ENCODE measurements at regions not wholly inside any gene's neighbourhood (a gene's known extent, or its start where the extent isn't known, plus 50 kb on each side); places are given as distances from the start of the nearest gene placed in this dataset.
A peak's percentile ranks its signal among the peaks of the same experiment; 100 is the strongest.

DNA sequence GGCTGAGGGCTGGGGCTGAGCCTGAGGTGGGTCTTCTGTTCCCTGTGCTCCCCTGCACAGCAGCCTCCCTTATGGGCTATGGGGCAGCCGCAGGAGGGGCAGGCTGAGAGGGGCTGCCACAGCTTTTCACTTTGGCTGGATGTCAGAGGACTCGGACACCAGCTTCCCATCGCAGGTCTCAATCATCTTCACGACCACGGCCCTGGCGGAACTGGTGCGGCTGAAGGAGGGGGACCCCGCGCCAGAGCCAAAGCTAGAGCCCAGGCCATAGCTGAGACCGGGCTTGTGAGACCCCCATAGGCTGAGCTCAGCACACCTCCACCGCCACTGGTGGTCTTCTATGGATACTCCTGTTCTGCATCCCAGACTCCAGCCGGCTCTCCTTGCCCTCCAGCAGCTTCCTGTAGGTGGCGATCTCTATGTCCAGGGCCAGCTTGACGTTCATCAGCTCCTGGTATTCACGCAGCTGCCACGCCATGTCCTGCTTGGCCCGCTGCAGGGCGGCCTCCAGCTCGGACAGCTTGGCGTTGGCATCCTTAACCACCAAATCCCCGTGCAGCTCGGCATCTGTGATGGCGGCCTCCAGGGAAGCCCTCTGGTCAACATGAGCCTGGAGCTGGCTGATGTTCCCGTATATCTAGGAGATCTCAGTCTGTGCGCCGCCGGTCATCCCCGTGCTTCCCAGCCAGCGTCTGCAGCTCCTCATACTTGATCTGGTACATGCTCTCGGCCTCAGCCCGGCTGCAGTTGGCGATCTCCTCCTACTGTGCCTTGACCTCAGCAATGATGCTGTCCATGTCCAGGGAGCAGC lies 181.7 kb upstream of the SYNPR start:
- H3K27me3 Mint-ChIP-seq (ENCODE audit: insufficient read depth, low read depth) = peaks cover 4% of the 10 kb centered on the region
- no peaks in the 10 kb centered on the region for H3K79me2 ChIP-seq (ENCODE audit: low read depth)
- no peaks in the 10 kb centered on the region for H3K4me1 Mint-ChIP-seq
- no peaks in the 10 kb centered on the region for H4K20me1 ChIP-seq (ENCODE audit: low read depth)
- no peak overlapping the region for H2AFZ ChIP-seq (replicated peaks)
- H3K4me3 Mint-ChIP-seq = peak overlapping the region; percentile 52
- no peak overlapping the region for H3K4me3 ChIP-seq
- peaks cover 14% of the 10 kb centered on the region for H3K4me1 ChIP-seq
- no peak for DNase-seq (ENCODE audit: low spot score)
- no peak for TF ChIP-seq EZH2 (IDR thresholded peaks at IDR 0.05)
- TF ChIP-seq, protein P1, sequence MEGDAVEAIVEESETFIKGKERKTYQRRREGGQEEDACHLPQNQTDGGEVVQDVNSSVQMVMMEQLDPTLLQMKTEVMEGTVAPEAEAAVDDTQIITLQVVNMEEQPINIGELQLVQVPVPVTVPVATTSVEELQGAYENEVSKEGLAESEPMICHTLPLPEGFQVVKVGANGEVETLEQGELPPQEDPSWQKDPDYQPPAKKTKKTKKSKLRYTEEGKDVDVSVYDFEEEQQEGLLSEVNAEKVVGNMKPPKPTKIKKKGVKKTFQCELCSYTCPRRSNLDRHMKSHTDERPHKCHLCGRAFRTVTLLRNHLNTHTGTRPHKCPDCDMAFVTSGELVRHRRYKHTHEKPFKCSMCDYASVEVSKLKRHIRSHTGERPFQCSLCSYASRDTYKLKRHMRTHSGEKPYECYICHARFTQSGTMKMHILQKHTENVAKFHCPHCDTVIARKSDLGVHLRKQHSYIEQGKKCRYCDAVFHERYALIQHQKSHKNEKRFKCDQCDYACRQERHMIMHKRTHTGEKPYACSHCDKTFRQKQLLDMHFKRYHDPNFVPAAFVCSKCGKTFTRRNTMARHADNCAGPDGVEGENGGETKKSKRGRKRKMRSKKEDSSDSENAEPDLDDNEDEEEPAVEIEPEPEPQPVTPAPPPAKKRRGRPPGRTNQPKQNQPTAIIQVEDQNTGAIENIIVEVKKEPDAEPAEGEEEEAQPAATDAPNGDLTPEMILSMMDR (IDR thresholded peaks at IDR 0.05) = peak; percentile 28
- H3K36me3 ChIP-seq = no peaks in the 10 kb centered on the region
- no peak overlapping the region for H3K9ac ChIP-seq
- no peak overlapping the region for H3K4me2 ChIP-seq
- no peaks in the 10 kb centered on the region for H3K9me3 ChIP-seq (ENCODE audit: low read depth)
- peaks cover 3% of the 10 kb centered on the region for H3K9me3 Mint-ChIP-seq
- no peak overlapping the region for H3K27ac ChIP-seq
- H3K27me3 ChIP-seq = no peaks in the 10 kb centered on the region
- peaks cover 1% of the 10 kb centered on the region for H3K36me3 Mint-ChIP-seq
- peak overlapping the region; percentile 79 for H3K27ac Mint-ChIP-seq
- H3F3A ChIP-seq (ENCODE audit: low read depth) = peaks cover 6% of the 10 kb centered on the region

DNA sequence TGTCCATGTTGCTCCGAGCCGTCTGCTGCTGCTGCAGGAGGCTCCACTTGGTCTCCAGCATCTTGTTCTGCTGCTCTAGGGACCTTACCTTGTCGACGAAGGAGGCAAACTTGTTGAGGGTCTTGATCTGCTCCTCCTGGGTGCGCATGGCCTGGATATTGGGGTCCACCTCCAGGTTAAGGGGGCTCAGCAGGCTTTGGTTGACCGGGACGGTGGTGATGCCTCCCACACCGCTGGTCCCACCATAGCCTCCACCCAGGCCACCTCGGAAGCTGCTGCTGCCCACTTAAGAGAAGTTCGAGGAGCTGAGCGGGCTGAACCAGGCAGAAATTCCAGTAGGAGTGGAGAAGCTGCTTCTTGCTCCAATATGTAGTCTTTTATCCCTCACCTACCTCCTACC lies 180.7 kb upstream of the SYNPR start:
- Mint-ChIP-seq H3K9me3 (peaks cover 3% of the 10 kb centered on the region), H3K4me1 (no peaks in the 10 kb centered on the region), H3K27ac (no peak overlapping the region), H3K27me3 (ENCODE audit: insufficient read depth, low read depth) (peaks cover 4% of the 10 kb centered on the region), H3K36me3 (peaks cover 1% of the 10 kb centered on the region), H3K4me3 (peak overlapping the region; percentile 16)
- H3K9ac ChIP-seq = no peak overlapping the region
- no peak overlapping the region for H3K4me3 ChIP-seq
- no peak overlapping the region for H2AFZ ChIP-seq (replicated peaks)
- H4K20me1 ChIP-seq (ENCODE audit: low read depth) = no peaks in the 10 kb centered on the region
- H3K27ac ChIP-seq = no peak overlapping the region
- peaks cover 2% of the 10 kb centered on the region for H3F3A ChIP-seq (ENCODE audit: low read depth)
- no peaks in the 10 kb centered on the region for H3K9me3 ChIP-seq (ENCODE audit: low read depth)
- no peaks in the 10 kb centered on the region for H3K36me3 ChIP-seq
- no peak for TF ChIP-seq EZH2 (IDR thresholded peaks at IDR 0.05)
- TF ChIP-seq, protein P1 (IDR thresholded peaks at IDR 0.05) = no peak
- TF ChIP-seq EZH2phosphoT487 (IDR thresholded peaks at IDR 0.05) = no peak
- DNase-seq (ENCODE audit: low spot score) = no peak
- H3K4me2 ChIP-seq = no peak overlapping the region
- peaks cover 5% of the 10 kb centered on the region for H3K4me1 ChIP-seq
- no peaks in the 10 kb centered on the region for H3K27me3 ChIP-seq
- no peaks in the 10 kb centered on the region for H3K79me2 ChIP-seq (ENCODE audit: low read depth)

DNA sequence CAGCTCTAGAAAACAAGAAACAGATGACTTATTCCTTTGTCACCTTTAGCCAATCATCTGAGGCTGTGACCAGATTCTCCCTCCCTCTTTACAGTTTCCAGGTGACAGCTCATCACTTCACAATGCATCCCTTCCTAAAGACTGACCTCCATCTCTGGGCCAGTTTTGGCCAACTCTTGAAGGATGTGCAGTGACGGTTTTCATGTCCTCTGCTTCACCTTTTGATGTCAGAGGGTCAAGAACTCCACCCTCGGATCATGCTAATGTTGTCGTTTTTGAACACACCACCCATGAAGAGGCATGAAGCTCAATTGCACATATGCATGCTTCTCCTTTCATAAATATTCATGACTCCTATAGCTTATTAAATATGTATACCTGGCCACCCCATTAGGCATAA lies 161.2 kb upstream of the SYNPR start:
- no peak overlapping the region for H3K27ac ChIP-seq
- no peaks in the 10 kb centered on the region for H3K27me3 Mint-ChIP-seq (ENCODE audit: insufficient read depth, low read depth)
- H3K79me2 ChIP-seq (ENCODE audit: low read depth) = no peaks in the 10 kb centered on the region
- no peak overlapping the region for H3K9ac ChIP-seq
- H3K9me3 Mint-ChIP-seq = peaks cover 6% of the 10 kb centered on the region
- TF ChIP-seq EZH2 (IDR thresholded peaks at IDR 0.05) (no peak), EZH2phosphoT487 (IDR thresholded peaks at IDR 0.05) (no peak)
- TF ChIP-seq, protein P1 (IDR thresholded peaks at IDR 0.05) = no peak
- no peaks in the 10 kb centered on the region for H3K27me3 ChIP-seq
- H3F3A ChIP-seq (ENCODE audit: low read depth) = no peaks in the 10 kb centered on the region
- H2AFZ ChIP-seq (replicated peaks) = no peak overlapping the region
- H3K9me3 ChIP-seq (ENCODE audit: low read depth) = no peaks in the 10 kb centered on the region
- no peak overlapping the region for H3K4me2 ChIP-seq
- DNase-seq (ENCODE audit: low spot score) = no peak
- H3K4me1 ChIP-seq = no peaks in the 10 kb centered on the region
- H3K27ac Mint-ChIP-seq = no peak overlapping the region
- no peak overlapping the region for H3K4me3 Mint-ChIP-seq
- H3K4me1 Mint-ChIP-seq = no peaks in the 10 kb centered on the region
- H3K36me3 Mint-ChIP-seq = no peaks in the 10 kb centered on the region
- H3K4me3 ChIP-seq = no peak overlapping the region
- H4K20me1 ChIP-seq (ENCODE audit: low read depth) = no peaks in the 10 kb centered on the region
- no peaks in the 10 kb centered on the region for H3K36me3 ChIP-seq

Data from neural progenitor cell (in vitro differentiated cells).